ENCODE measurements at regions not wholly inside any gene's neighbourhood (a gene's known extent, or its start where the extent isn't known, plus 50 kb on each side); places are given as distances from the start of the nearest gene placed in this dataset.

DNA sequence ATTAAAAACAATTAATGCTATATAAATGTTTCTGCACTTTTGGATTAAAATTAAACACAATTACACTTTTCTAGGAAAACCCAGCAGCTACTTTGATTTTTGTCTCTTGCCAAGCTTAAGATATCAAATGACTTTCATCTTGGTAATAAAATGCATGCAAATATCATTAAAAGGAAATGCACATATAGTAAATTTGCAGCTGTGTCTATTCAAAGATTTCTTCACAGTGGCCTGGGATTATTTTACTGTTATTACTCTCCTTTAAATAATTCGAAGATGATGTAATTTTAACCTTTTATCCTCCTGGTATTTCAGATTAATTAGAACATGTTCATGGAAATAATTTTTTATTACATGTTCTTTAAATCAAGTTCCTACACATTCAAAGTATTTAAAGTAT, 529.5 kb upstream of the RGMB start:
- Histone ChIP-seq H3K27me3 (no peaks in the 10 kb centered on the region), H3K27ac (no peak overlapping the region), H3K9me3 (peaks cover 0 to 16% of the 10 kb centered on the region in 2 donors), H3K4me3 (no peak overlapping the region), H3K36me3 (no peaks in the 10 kb centered on the region), H3K4me1 (no peaks in the 10 kb centered on the region)
- DNase-seq (ENCODE audit: low spot score): no peak
- TF ChIP-seq, protein P1, sequence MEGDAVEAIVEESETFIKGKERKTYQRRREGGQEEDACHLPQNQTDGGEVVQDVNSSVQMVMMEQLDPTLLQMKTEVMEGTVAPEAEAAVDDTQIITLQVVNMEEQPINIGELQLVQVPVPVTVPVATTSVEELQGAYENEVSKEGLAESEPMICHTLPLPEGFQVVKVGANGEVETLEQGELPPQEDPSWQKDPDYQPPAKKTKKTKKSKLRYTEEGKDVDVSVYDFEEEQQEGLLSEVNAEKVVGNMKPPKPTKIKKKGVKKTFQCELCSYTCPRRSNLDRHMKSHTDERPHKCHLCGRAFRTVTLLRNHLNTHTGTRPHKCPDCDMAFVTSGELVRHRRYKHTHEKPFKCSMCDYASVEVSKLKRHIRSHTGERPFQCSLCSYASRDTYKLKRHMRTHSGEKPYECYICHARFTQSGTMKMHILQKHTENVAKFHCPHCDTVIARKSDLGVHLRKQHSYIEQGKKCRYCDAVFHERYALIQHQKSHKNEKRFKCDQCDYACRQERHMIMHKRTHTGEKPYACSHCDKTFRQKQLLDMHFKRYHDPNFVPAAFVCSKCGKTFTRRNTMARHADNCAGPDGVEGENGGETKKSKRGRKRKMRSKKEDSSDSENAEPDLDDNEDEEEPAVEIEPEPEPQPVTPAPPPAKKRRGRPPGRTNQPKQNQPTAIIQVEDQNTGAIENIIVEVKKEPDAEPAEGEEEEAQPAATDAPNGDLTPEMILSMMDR (IDR thresholded peaks at IDR 0.05): no peak

DNA sequence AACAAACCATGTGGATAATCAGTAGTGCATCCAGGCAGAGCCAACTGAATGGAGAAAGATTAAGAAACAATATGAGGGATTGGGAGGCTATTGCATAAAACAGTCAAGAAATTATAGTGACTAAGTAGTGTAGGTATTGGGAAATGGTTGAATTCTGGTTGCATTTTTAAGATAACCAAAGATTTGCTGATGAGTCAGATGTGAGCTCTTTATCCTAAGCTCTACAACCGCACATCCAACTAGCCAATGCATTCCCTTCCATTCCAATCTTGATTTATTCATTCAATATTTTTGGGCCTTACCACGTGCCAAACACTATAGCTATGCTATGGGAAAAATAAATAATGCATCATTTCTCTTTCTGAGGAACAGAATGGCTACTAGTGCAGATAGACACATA, 524.5 kb upstream of the RGMB start:
- Histone ChIP-seq H3K27ac (no peak overlapping the region), H3K4me1 (no peaks in the 10 kb centered on the region), H3K9me3 (no peaks in the 10 kb centered on the region), H3K27me3 (no peaks in the 10 kb centered on the region), H3K36me3 (no peaks in the 10 kb centered on the region), H3K4me3 (no peak overlapping the region)
- TF ChIP-seq, protein P1 (IDR thresholded peaks at IDR 0.05): no peak
- DNase-seq (ENCODE audit: low spot score): no peak

DNA sequence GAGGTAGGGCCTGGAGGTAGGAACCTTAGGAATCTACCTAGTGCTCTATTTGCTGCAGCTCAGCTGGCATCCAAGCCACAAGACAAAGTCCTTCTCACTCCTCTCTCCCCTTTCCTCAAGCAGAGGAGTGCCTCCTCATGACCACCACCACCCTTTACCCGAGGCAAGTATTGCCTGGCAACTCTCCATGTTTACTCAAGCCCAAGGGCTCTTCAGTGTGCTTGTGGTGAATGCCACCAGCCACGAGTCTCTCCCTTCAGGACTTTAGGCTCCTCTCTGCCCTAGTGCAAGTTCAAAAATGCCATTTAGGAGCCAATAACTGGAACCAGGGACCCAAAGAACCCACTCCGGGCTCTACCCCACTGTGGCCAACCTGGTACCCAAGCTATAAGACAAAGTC, 514.5 kb upstream of the RGMB start:
- Histone ChIP-seq H3K4me3 (no peak overlapping the region), H3K9me3 (no peaks in the 10 kb centered on the region), H3K27ac (no peak overlapping the region), H3K4me1 (no peaks in the 10 kb centered on the region), H3K36me3 (no peaks in the 10 kb centered on the region), H3K27me3 (no peaks in the 10 kb centered on the region)
- TF ChIP-seq, protein P1 (IDR thresholded peaks at IDR 0.05): no peak
- no peak for DNase-seq (ENCODE audit: low spot score)

DNA sequence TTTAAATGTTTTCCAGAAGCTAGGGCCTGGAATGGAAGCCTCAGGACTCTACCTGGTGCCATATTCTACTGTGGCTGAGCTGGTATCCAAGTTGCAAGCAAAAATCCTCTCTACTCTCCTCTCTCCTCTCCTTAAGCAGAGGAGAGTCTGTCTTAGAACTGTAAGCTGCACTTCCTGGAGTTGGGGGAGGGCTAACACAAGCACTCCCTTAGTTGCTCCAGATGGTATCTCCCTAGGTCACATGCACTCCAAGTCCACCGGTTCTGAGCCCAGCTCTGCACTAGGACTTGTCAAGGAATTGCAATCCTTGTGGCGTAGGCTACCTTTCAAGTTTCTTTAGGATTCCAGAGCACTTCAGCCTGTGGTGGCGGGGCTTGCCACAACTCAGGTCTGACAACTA, 513.9 kb upstream of the RGMB start:
- TF ChIP-seq, protein P1 (IDR thresholded peaks at IDR 0.05): no peak
- no peak for DNase-seq (ENCODE audit: low spot score)
- Histone ChIP-seq H3K27me3 (no peaks in the 10 kb centered on the region), H3K27ac (no peak overlapping the region), H3K9me3 (no peaks in the 10 kb centered on the region), H3K36me3 (no peaks in the 10 kb centered on the region), H3K4me1 (no peaks in the 10 kb centered on the region), H3K4me3 (no peak overlapping the region)

DNA sequence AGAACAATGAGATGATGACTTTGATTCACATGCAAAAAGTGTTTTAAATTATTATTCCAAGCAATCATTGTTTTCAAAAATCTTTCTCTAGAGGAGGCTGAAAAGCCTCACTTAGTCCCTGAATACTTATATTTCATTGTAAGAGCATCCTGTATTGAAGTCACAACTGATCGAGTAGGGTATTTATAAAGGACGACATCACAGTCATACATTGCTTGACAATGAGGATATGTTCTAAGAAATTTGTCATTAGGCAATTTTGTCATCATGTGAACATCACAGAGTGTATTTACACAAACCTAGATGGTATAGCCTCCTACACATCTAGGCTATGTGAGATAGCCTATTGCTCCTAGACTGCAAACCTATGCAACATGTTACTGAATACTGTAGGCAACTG, 510.4 kb upstream of the RGMB start:
- no peaks in the 10 kb centered on the region for H3K9me3 ChIP-seq
- no peaks in the 10 kb centered on the region for H3K27me3 ChIP-seq
- H3K36me3 ChIP-seq: no peaks in the 10 kb centered on the region
- DNase-seq (ENCODE audit: low spot score): no peak
- no peaks in the 10 kb centered on the region for H3K4me1 ChIP-seq
- TF ChIP-seq, protein P1 (IDR thresholded peaks at IDR 0.05): no peak
- H3K27ac ChIP-seq: no peak overlapping the region
- H3K4me3 ChIP-seq: no peak overlapping the region

DNA sequence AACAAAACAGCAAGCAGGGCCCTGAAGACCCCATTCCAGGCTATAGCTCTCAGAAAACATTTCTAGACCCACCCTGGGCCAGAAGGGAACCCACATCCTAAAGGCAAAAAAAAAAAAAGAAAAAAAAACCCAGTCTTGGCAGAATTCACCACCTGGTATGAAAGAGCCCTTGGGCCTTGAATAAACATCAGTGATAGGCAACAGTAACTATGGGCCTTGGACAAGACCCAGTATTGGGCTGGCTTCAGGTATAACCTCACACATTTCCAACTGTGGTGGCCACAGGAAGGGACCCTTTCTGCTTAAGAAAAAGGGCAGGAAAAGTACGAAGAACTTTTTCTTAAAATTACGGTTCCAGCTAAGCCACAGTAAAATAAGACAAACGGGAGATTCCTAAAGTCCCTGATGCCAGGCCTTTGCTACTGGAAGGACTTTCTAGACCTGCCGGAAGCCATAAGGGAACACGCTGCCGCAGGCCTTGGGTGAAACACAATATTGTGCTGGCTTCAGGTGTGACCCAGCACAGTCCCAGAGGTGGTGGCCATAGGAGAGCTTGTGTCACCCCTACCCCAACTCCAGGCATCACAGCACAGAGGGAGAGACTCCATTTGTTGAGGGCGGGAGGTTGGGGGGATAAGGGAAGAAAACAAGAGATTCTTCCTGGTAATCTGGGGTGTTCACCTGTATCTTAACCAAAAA, 505.2 kb upstream of the RGMB start:
- no peaks in the 10 kb centered on the region for H3K36me3 ChIP-seq
- TF ChIP-seq, protein P1 (IDR thresholded peaks at IDR 0.05): no peak
- DNase-seq (ENCODE audit: low spot score): no peak
- no peak overlapping the region for H3K4me3 ChIP-seq
- H3K27me3 ChIP-seq: no peaks in the 10 kb centered on the region
- no peaks in the 10 kb centered on the region for H3K4me1 ChIP-seq
- no peak overlapping the region for H3K27ac ChIP-seq
- no peaks in the 10 kb centered on the region for H3K9me3 ChIP-seq
